Panc1 (cell line): ENCODE measurements at regions not wholly inside any gene's neighbourhood (a gene's known extent, or its start where the extent isn't known, plus 50 kb on each side); places are given as distances from the start of the nearest gene placed in this dataset.

Source experiments
- ATAC-seq: fragments of 200-7000 bp; cut with Tn5 transposase; 2 replicates; pipeline ENCODE4 v1.9.1; 2020; ENCODE audit warnings: mild to moderate bottlenecking, moderate library complexity
- BruUV-seq: library from RNA; stranded (reverse); fragments of 400-500 nt; replicated peaks from 2 replicates; lab custom pipeline; 2021; lab: Mats Ljungman, UMichigan
- CTCF ChIA-PET: fragments of 300-600 bp; sonication (Branson Sonifier 250); formaldehyde crosslinking; loops from one replicate; lab custom pipeline; 2022; ENCODE audit warnings: antibody characterized with exemption; lab: Charles Lee
- POLR2A ChIA-PET: fragments of 300-600 bp; sonication (Branson Sonifier 250); formaldehyde crosslinking; loops from one replicate; lab custom pipeline; 2022; ENCODE audit warnings: antibody characterized with exemption; lab: Charles Lee
- DNase-seq: peaks from one replicate; pipeline ENCODE4 v3.0.0-alpha.2; 2010; ENCODE audit warnings: low read depth, low spot score
- H3K27ac ChIP-seq: 2 replicates; pipeline ENCODE4 v1.5.1; 2011; ENCODE audit warnings: mild to moderate bottlenecking, low read length, inconsistent platforms
- H3K27me3 ChIP-seq: fragments of 200-500 bp; sonication (Bioruptor generic); 2 replicates; pipeline ENCODE4 v1.6.0; 2014; ENCODE audit warnings: low read length, inconsistent platforms; ENCODE audit not compliant: control insufficient read depth, insufficient read depth
- H3K36me3 ChIP-seq: fragments of 200-500 bp; sonication (Bioruptor generic); 2 replicates; pipeline ENCODE4 v1.5.1; 2014; ENCODE audit warnings: inconsistent platforms, mild to moderate bottlenecking, low read length, moderate library complexity; ENCODE audit not compliant: control insufficient read depth, insufficient read depth
- H3K4me1 ChIP-seq: 2 replicates; pipeline ENCODE4 v1.5.1; 2011; ENCODE audit warnings: inconsistent platforms, mild to moderate bottlenecking, low read length, moderate library complexity; ENCODE audit not compliant: control insufficient read depth, insufficient read depth
- H3K4me3 ChIP-seq, 2 experiments: 2 replicates each; pipeline ENCODE4 v1.5.1; 2011 to 2012; ENCODE audit warnings: low read depth in 2 of 2, low read length in 2 of 2, mild to moderate bottlenecking in 2 of 2, inconsistent platforms in 1 of 2, moderate library complexity in 1 of 2
- H3K9me3 ChIP-seq: fragments of 200-500 bp; sonication (Bioruptor generic); 2 replicates; pipeline ENCODE4 v1.5.1; 2014; ENCODE audit warnings: low read depth, mild to moderate bottlenecking, inconsistent platforms, low read length, moderate library complexity; ENCODE audit not compliant: control insufficient read depth, insufficient read depth
- CTCF ChIP-seq: fragments of 450-650 bp; IDR thresholded peaks from 2 replicates; pipeline ENCODE4 v1.5.1; 2017; ENCODE audit warnings: mild to moderate bottlenecking
- POLR2AphosphoS5 ChIP-seq: IDR thresholded peaks from 2 replicates; pipeline ENCODE4 v1.6.1; 2012; ENCODE audit warnings: mild to moderate bottlenecking, low read depth, low read length, moderate library complexity
- REST ChIP-seq, 2 experiments: IDR thresholded peaks; 2 replicates each; pipeline ENCODE4 v1.6.1; 2011 to 2012; ENCODE audit warnings: low read depth in 2 of 2, control low read depth in 1 of 2, low read length in 1 of 2, mild to moderate bottlenecking in 1 of 2, moderate library complexity in 1 of 2; ENCODE audit not compliant: insufficient read depth in 1 of 2
- SIN3A ChIP-seq: IDR thresholded peaks from 2 replicates; pipeline ENCODE4 v1.6.1; 2012; ENCODE audit warnings: low read depth, mild to moderate bottlenecking, low read length, moderate library complexity, borderline replicate concordance; ENCODE audit not compliant: insufficient read depth
- TCF7L2 ChIP-seq: IDR thresholded peaks from 2 replicates; pipeline ENCODE4 v1.6.1; 2011; ENCODE audit warnings: mild to moderate bottlenecking, low read depth, low read length, inconsistent platforms
- in situ Hi-C: cut with HindIII; loops from 2 replicates; pipeline ENCODE4 v1.10.0; 2016; ENCODE audit warnings: low sequenced_read_pairs, low pct_unique_long_range_greater_than_20kb
- intact Hi-C: fragments of 100-400 bp; cut with micrococcal nuclease; formaldehyde crosslinking; loops from one replicate; pipeline ENCODE4 v1.10.0; 2022; ENCODE audit not compliant: unreplicated experiment

GRCh38 chr20:19110881-19111460 lies 101.5 kb upstream of the SLC24A3 start:
- intact Hi-C loops: no loop called here

GRCh38 chr20:19112828-19113227 lies 99.6 kb upstream of the SLC24A3 start:
- no TSS peak for BruUV-seq
- Histone ChIP-seq H3K27me3 (no peaks in the 10 kb centered on the region), H3K27ac (no peak overlapping the region), H3K4me1 (no peaks in the 10 kb centered on the region), H3K9me3 (no peaks in the 10 kb centered on the region), H3K36me3 (no peaks in the 10 kb centered on the region), H3K4me3 (no peak overlapping the region)
- no peak for DNase-seq
- TF ChIP-seq CTCF (no peak), TCF7L2 (no peak), REST (IDR thresholded peaks at IDR 0.05; ENCODE audit: insufficient read depth in 1 of 2, low read depth in 2 of 2, low read length in 1 of 2) (no peak), SIN3A (no peak), POLR2AphosphoS5 (no peak)
- CTCF ChIA-PET: no interaction called here
- ATAC-seq: no peak
- POLR2A ChIA-PET: no interaction called here
- in situ Hi-C loops: no loop called here
- intact Hi-C loops: no loop called here

More at GRCh38 chr20:19110881-19111460, 101.5 kb upstream of the SLC24A3 start:
- Histone ChIP-seq H3K4me1 (no peaks in the 10 kb centered on the region), H3K27me3 (no peaks in the 10 kb centered on the region), H3K4me3 (no peak overlapping the region), H3K27ac (no peak overlapping the region), H3K9me3 (no peaks in the 10 kb centered on the region), H3K36me3 (no peaks in the 10 kb centered on the region)
- ChIA-PET CTCF (no interaction called here), POLR2A (no interaction called here)
- no peak for DNase-seq
- TF ChIP-seq SIN3A (no peak), CTCF (no peak), TCF7L2 (no peak), REST (IDR thresholded peaks at IDR 0.05; ENCODE audit: insufficient read depth in 1 of 2, low read depth in 2 of 2, low read length in 1 of 2) (no peak), POLR2AphosphoS5 (no peak)
- no TSS peak for BruUV-seq
- in situ Hi-C loops: no loop called here
- ATAC-seq: no peak
